Hepatocyte (in vitro differentiated cells): ENCODE measurements at regions not wholly inside any gene's neighbourhood (a gene's known extent, or its start where the extent isn't known, plus 50 kb on each side); places are given as distances from the start of the nearest gene placed in this dataset.

Experiments used
- CTCF ChIP-seq: fragments of 200-600 bp; sonication (generic); IDR thresholded peaks from 2 replicates; pipeline ENCODE4 v1.5.1; 2016; ENCODE audit warnings: antibody characterized with exemption, mild to moderate bottlenecking; ENCODE audit not compliant: poor library complexity
- EZH2 ChIP-seq: fragments of 200-600 bp; sonication (generic); IDR thresholded peaks from 2 replicates; pipeline ENCODE4 v1.6.1; 2016; ENCODE audit warnings: antibody characterized with exemption, mild to moderate bottlenecking, borderline replicate concordance
- EZH2phosphoT487 ChIP-seq: fragments of 200-600 bp; sonication (generic); IDR thresholded peaks from one replicate; pipeline ENCODE4 v1.6.1; 2018; ENCODE audit warnings: antibody characterized with exemption, mild to moderate bottlenecking, low read depth, moderate library complexity; ENCODE audit not compliant: unreplicated experiment, severe bottlenecking

- TF ChIP-seq CTCF = no peak
- no peak for TF ChIP-seq EZH2
- TF ChIP-seq EZH2phosphoT487 = no peak
Observed at GRCh38 chr10:78255796-78256638, 222.4 kb downstream of the RPS24 start.
